ENCODE measurements at regions not wholly inside any gene's neighbourhood (a gene's known extent, or its start where the extent isn't known, plus 50 kb on each side); places are given as distances from the start of the nearest gene placed in this dataset.

GRCh38 chr7:42674541-42674940, 237.3 kb downstream of the C7orf25 start:
- H3K9me3 ChIP-seq (ENCODE audit: low read length) = no peaks in the 10 kb centered on the region
- peak overlapping the region; percentile 15 for H3K27ac ChIP-seq (ENCODE audit: low read depth, low read length)
- no peaks in the 10 kb centered on the region for H3K27me3 ChIP-seq (ENCODE audit: control insufficient read depth in 1 of 2, insufficient read depth in 2 of 2, low read length in 2 of 2)
- H3K9ac ChIP-seq (ENCODE audit: low read length) = no peak overlapping the region
- H3K36me3 ChIP-seq (ENCODE audit: insufficient read depth, low read length) = no peaks in the 10 kb centered on the region
- peaks cover 47% of the 10 kb centered on the region for H3K4me1 ChIP-seq (ENCODE audit: insufficient read depth, low read length)
- no peak overlapping the region for H3K4me3 ChIP-seq (ENCODE audit: low read depth in 1 of 2, low read length in 2 of 2)

DNA sequence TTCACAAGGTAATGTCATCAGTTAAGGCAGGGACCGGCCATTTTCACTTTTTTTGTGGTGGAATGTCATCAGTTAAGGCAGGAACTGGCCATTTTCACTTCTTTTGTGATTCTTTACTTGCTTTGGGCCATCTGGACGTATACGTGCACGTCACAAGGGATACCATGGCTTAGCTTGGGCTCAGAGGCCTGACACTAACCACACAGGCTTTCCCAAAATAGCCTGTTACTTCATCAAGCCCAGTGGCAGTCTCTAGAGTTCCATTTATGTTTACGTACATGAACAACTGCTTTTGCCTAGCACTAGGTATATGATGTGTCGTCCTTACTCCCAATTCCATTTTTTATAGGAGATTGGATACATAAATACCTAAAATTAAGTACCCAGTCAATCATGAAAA, 237.9 kb downstream of the C7orf25 start:
- no peaks in the 10 kb centered on the region for H3K36me3 ChIP-seq (ENCODE audit: insufficient read depth, low read length)
- H3K27me3 ChIP-seq (ENCODE audit: control insufficient read depth in 1 of 2, insufficient read depth in 2 of 2, low read length in 2 of 2) = no peaks in the 10 kb centered on the region
- H3K27ac ChIP-seq (ENCODE audit: low read depth, low read length) = no peak overlapping the region
- no peaks in the 10 kb centered on the region for H3K9me3 ChIP-seq (ENCODE audit: low read length)
- H3K4me3 ChIP-seq (ENCODE audit: low read depth in 1 of 2, low read length in 2 of 2) = no peak overlapping the region
- H3K4me1 ChIP-seq (ENCODE audit: insufficient read depth, low read length) = peaks cover 44% of the 10 kb centered on the region
- no peak overlapping the region for H3K9ac ChIP-seq (ENCODE audit: low read length)

- no peaks in the 10 kb centered on the region for H3K27me3 ChIP-seq (ENCODE audit: control insufficient read depth in 1 of 2, insufficient read depth in 2 of 2, low read length in 2 of 2)
- H3K36me3 ChIP-seq (ENCODE audit: insufficient read depth, low read length) = no peaks in the 10 kb centered on the region
- no peak overlapping the region for H3K4me3 ChIP-seq (ENCODE audit: low read depth in 1 of 2, low read length in 2 of 2)
- H3K9ac ChIP-seq (ENCODE audit: low read length) = no peak overlapping the region
- H3K27ac ChIP-seq (ENCODE audit: low read depth, low read length) = no peak overlapping the region
- peaks cover 31% of the 10 kb centered on the region for H3K4me1 ChIP-seq (ENCODE audit: insufficient read depth, low read length)
- H3K9me3 ChIP-seq (ENCODE audit: low read length) = no peaks in the 10 kb centered on the region
Measured at GRCh38 chr7:42672339-42672999, 239.4 kb downstream of the C7orf25 start.

GRCh38 chr7:42671627-42672026, 240.2 kb downstream of the C7orf25 start:
- Histone ChIP-seq H3K27ac (ENCODE audit: low read depth, low read length) (no peak overlapping the region), H3K9ac (ENCODE audit: low read length) (no peak overlapping the region), H3K4me3 (ENCODE audit: low read depth in 1 of 2, low read length in 2 of 2) (no peak overlapping the region)

GRCh38 chr7:42666994-42667393, 244.9 kb downstream of the C7orf25 start:
- H3K9me3 ChIP-seq (ENCODE audit: low read length) = no peaks in the 10 kb centered on the region
- H3K27me3 ChIP-seq (ENCODE audit: control insufficient read depth in 1 of 2, insufficient read depth in 2 of 2, low read length in 2 of 2) = no peaks in the 10 kb centered on the region
- H3K9ac ChIP-seq (ENCODE audit: low read length) = no peak overlapping the region
- H3K4me1 ChIP-seq (ENCODE audit: insufficient read depth, low read length) = no peaks in the 10 kb centered on the region
- no peaks in the 10 kb centered on the region for H3K36me3 ChIP-seq (ENCODE audit: insufficient read depth, low read length)
- H3K4me3 ChIP-seq (ENCODE audit: low read depth in 1 of 2, low read length in 2 of 2) = no peak overlapping the region
- H3K27ac ChIP-seq (ENCODE audit: low read depth, low read length) = no peak overlapping the region

More at GRCh38 chr7:42671627-42672026, 240.2 kb downstream of the C7orf25 start:
- Histone ChIP-seq H3K27me3 (ENCODE audit: control insufficient read depth in 1 of 2, insufficient read depth in 2 of 2, low read length in 2 of 2) (no peaks in the 10 kb centered on the region), H3K4me1 (ENCODE audit: insufficient read depth, low read length) (peaks cover 22% of the 10 kb centered on the region), H3K36me3 (ENCODE audit: insufficient read depth, low read length) (no peaks in the 10 kb centered on the region), H3K9me3 (ENCODE audit: low read length) (no peaks in the 10 kb centered on the region)

GRCh38 chr7:42662862-42663261, 249.0 kb downstream of the C7orf25 start:
- Histone ChIP-seq H3K36me3 (ENCODE audit: insufficient read depth, low read length) (no peaks in the 10 kb centered on the region), H3K27me3 (ENCODE audit: control insufficient read depth in 1 of 2, insufficient read depth in 2 of 2, low read length in 2 of 2) (no peaks in the 10 kb centered on the region), H3K4me3 (ENCODE audit: low read depth in 1 of 2, low read length in 2 of 2) (no peak overlapping the region), H3K4me1 (ENCODE audit: insufficient read depth, low read length) (no peaks in the 10 kb centered on the region), H3K9ac (ENCODE audit: low read length) (no peak overlapping the region), H3K9me3 (ENCODE audit: low read length) (no peaks in the 10 kb centered on the region), H3K27ac (ENCODE audit: low read depth, low read length) (no peak overlapping the region)

DNA sequence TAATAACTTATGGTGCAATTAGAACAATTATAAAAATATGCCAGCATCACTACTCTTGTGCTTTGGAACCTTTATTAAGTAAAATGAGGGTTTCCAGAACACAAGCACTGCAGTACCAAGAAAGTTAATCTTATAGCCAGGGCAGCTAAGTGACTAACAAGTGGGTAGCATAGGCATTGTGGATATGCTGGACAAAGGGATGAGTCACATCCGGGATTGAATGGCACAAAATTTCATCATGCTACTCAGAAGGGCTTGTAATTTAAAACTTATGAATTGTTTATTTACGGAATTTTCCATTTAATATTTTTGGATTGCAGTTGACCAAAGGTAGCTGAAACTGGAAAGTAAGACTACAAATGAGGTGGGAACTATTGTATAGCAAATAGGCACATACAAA, 250.6 kb downstream of the C7orf25 start:
- Histone ChIP-seq H3K9me3 (ENCODE audit: low read length) (no peaks in the 10 kb centered on the region), H3K9ac (ENCODE audit: low read length) (no peak overlapping the region), H3K27me3 (ENCODE audit: control insufficient read depth in 1 of 2, insufficient read depth in 2 of 2, low read length in 2 of 2) (no peaks in the 10 kb centered on the region), H3K4me1 (ENCODE audit: insufficient read depth, low read length) (no peaks in the 10 kb centered on the region), H3K27ac (ENCODE audit: low read depth, low read length) (no peak overlapping the region), H3K36me3 (ENCODE audit: insufficient read depth, low read length) (no peaks in the 10 kb centered on the region), H3K4me3 (ENCODE audit: low read depth in 1 of 2, low read length in 2 of 2) (no peak overlapping the region)

- Histone ChIP-seq H3K27me3 (ENCODE audit: control insufficient read depth in 1 of 2, insufficient read depth in 2 of 2, low read length in 2 of 2) (no peaks in the 10 kb centered on the region), H3K4me1 (ENCODE audit: insufficient read depth, low read length) (no peaks in the 10 kb centered on the region), H3K9me3 (ENCODE audit: low read length) (no peaks in the 10 kb centered on the region), H3K9ac (ENCODE audit: low read length) (no peak overlapping the region), H3K27ac (ENCODE audit: low read depth, low read length) (no peak overlapping the region), H3K4me3 (ENCODE audit: low read depth in 1 of 2, low read length in 2 of 2) (no peak overlapping the region), H3K36me3 (ENCODE audit: insufficient read depth, low read length) (no peaks in the 10 kb centered on the region)
Measured at GRCh38 chr7:42650701-42651100, 261.2 kb downstream of the C7orf25 start.

DNA sequence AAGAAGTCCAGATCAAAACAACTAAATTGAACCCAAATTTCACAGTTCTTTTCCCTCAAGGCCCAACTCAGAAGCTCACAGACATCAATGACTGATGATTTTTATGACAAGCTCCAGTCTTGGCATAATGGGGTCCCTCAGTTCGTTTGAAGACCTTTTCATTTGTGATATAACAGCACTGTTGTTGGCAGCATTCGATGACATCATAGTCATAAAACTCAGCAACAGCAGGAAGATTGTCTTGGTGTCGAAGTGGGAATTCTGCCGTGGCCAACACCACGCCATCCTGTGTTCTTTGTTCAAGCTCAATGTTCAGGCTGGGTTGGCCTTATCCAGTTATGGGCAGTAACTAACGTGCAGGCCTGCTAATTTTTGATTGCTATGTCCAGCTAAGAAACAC, 261.7 kb downstream of the C7orf25 start:
- no peaks in the 10 kb centered on the region for H3K27me3 ChIP-seq (ENCODE audit: control insufficient read depth in 1 of 2, insufficient read depth in 2 of 2, low read length in 2 of 2)
- no peaks in the 10 kb centered on the region for H3K36me3 ChIP-seq (ENCODE audit: insufficient read depth, low read length)
- H3K27ac ChIP-seq (ENCODE audit: low read depth, low read length) = no peak overlapping the region
- H3K9ac ChIP-seq (ENCODE audit: low read length) = no peak overlapping the region
- no peaks in the 10 kb centered on the region for H3K4me1 ChIP-seq (ENCODE audit: insufficient read depth, low read length)
- no peak overlapping the region for H3K4me3 ChIP-seq (ENCODE audit: low read depth in 1 of 2, low read length in 2 of 2)
- H3K9me3 ChIP-seq (ENCODE audit: low read length) = no peaks in the 10 kb centered on the region

GRCh38 chr7:42645906-42646305, 266.0 kb downstream of the C7orf25 start:
- H3K36me3 ChIP-seq (ENCODE audit: insufficient read depth, low read length) = no peaks in the 10 kb centered on the region
- H3K4me3 ChIP-seq (ENCODE audit: low read depth in 1 of 2, low read length in 2 of 2) = no peak overlapping the region
- H3K9me3 ChIP-seq (ENCODE audit: low read length) = no peaks in the 10 kb centered on the region
- no peak overlapping the region for H3K27ac ChIP-seq (ENCODE audit: low read depth, low read length)
- H3K27me3 ChIP-seq (ENCODE audit: control insufficient read depth in 1 of 2, insufficient read depth in 2 of 2, low read length in 2 of 2) = no peaks in the 10 kb centered on the region
- no peak overlapping the region for H3K9ac ChIP-seq (ENCODE audit: low read length)
- no peaks in the 10 kb centered on the region for H3K4me1 ChIP-seq (ENCODE audit: insufficient read depth, low read length)

GRCh38 chr7:42642699-42643098, 269.2 kb downstream of the C7orf25 start:
- no peak overlapping the region for H3K4me3 ChIP-seq (ENCODE audit: low read depth in 1 of 2, low read length in 2 of 2)
- no peak overlapping the region for H3K9ac ChIP-seq (ENCODE audit: low read length)
- H3K4me1 ChIP-seq (ENCODE audit: insufficient read depth, low read length) = no peaks in the 10 kb centered on the region
- H3K36me3 ChIP-seq (ENCODE audit: insufficient read depth, low read length) = no peaks in the 10 kb centered on the region
- no peaks in the 10 kb centered on the region for H3K9me3 ChIP-seq (ENCODE audit: low read length)
- H3K27me3 ChIP-seq (ENCODE audit: control insufficient read depth in 1 of 2, insufficient read depth in 2 of 2, low read length in 2 of 2) = no peaks in the 10 kb centered on the region
- no peak overlapping the region for H3K27ac ChIP-seq (ENCODE audit: low read depth, low read length)

- H3K9ac ChIP-seq (ENCODE audit: low read length) = no peak overlapping the region
- H3K4me3 ChIP-seq (ENCODE audit: low read depth in 1 of 2, low read length in 2 of 2) = no peak overlapping the region
- no peaks in the 10 kb centered on the region for H3K36me3 ChIP-seq (ENCODE audit: insufficient read depth, low read length)
- H3K27ac ChIP-seq (ENCODE audit: low read depth, low read length) = no peak overlapping the region
- no peaks in the 10 kb centered on the region for H3K27me3 ChIP-seq (ENCODE audit: control insufficient read depth in 1 of 2, insufficient read depth in 2 of 2, low read length in 2 of 2)
- no peaks in the 10 kb centered on the region for H3K9me3 ChIP-seq (ENCODE audit: low read length)
- no peaks in the 10 kb centered on the region for H3K4me1 ChIP-seq (ENCODE audit: insufficient read depth, low read length)
Measured at GRCh38 chr7:42639930-42640329, 271.9 kb downstream of the C7orf25 start.
